Sigmoid colon (tissue), 6 donors: ENCODE measurements at regions not wholly inside any gene's neighbourhood (a gene's known extent, or its start where the extent isn't known, plus 50 kb on each side); places are given as distances from the start of the nearest gene placed in this dataset.

Source experiments
- DNase-seq: peaks from one replicate; pipeline ENCODE4 v3.0.0-alpha.2; 2019
- H3K27ac ChIP-seq, 4 donors: fragments of 200-600 bp; sonication (generic); one replicate each; pipeline ENCODE4 v1.5.1; 2016 to 2019; ENCODE audit warnings: mild to moderate bottlenecking in 1 of 4
- H3K27me3 ChIP-seq, 3 donors: fragments of 200-600 bp; sonication (generic); one replicate each; pipeline ENCODE4 v1.5.1; 2019; ENCODE audit warnings: mild to moderate bottlenecking in 1 of 3
- H3K36me3 ChIP-seq, 4 donors: fragments of 200-600 bp; sonication (generic); one replicate each; pipeline ENCODE4 v1.5.1; 2016 to 2019
- H3K4me1 ChIP-seq, 4 donors: fragments of 200-600 bp; sonication (generic); one replicate each; pipeline ENCODE4 v1.5.1; 2017 to 2019
- H3K4me3 ChIP-seq, 4 donors: fragments of 200-600 bp; sonication (generic); one replicate each; pipeline ENCODE4 v1.5.1; 2017 to 2019; ENCODE audit warnings: mild to moderate bottlenecking in 2 of 4, moderate library complexity in 1 of 4
- H3K9me3 ChIP-seq, 4 donors: fragments of 200-600 bp in 3 of 4; sonication (generic) in 3 of 4; one replicate each; pipeline versions ENCODE4 v1.5.1 to v1.6.1; 2013 to 2019
- CTCF ChIP-seq, 4 experiments: fragments of 450-650 bp in 3 of 4; fragments of 200-600 bp in 1 of 4; IDR thresholded peaks; one replicate each; pipeline ENCODE4 v1.5.1; 2016 to 2019; ENCODE audit warnings: antibody characterized with exemption in 4 of 4, mild to moderate bottlenecking in 3 of 4, moderate library complexity in 2 of 4
- EP300 ChIP-seq, 4 donors: sonication (generic); formaldehyde crosslinking; IDR thresholded peaks; one replicate each; pipeline ENCODE4 v1.6.1; 2017; ENCODE audit warnings: antibody characterized with exemption in 4 of 4
- POLR2A ChIP-seq, 2 donors: fragments of 450-650 bp; IDR thresholded peaks; one replicate each; pipeline ENCODE4 v1.6.1; 2016; ENCODE audit warnings: antibody characterized with exemption in 2 of 2, mild to moderate bottlenecking in 2 of 2, moderate library complexity in 2 of 2
- POLR2AphosphoS5 ChIP-seq, 4 donors: sonication (generic); formaldehyde crosslinking; IDR thresholded peaks; one replicate each; pipeline ENCODE4 v1.6.1; 2017; ENCODE audit warnings: antibody characterized with exemption in 4 of 4
- WGBS, 2 donors: extraction: QIAGEN DNeasy Blood & Tissue Kit; methylation state at CpG; one replicate each; pipeline ENCODE4 v1.1.7; 2013; 5-methylcytosine and 5-hydroxymethylcytosine counted together
- intact Hi-C: fragments of 100-400 bp; cut with DNase I; formaldehyde crosslinking; loops from one replicate; pipeline ENCODE4 v1.15.1; 2023
- donor health status: healthy with polysubstance abuse.
- donor health status: healthy.

GRCh38 chr10:28788762-28789161 lies 111.4 kb downstream of the BAMBI start:
- Histone ChIP-seq H3K9me3 (no peaks in the 10 kb centered on the region), H3K4me3 (no peak overlapping the region), H3K27ac (no peak overlapping the region), H3K36me3 (no peaks in the 10 kb centered on the region), H3K4me1 (no peaks in the 10 kb centered on the region), H3K27me3 (no peaks in the 10 kb centered on the region)
- DNase-seq: no peak
- WGBS, 2 donors: 88 to 93% methylated on average over 5 of the region's 5 CpGs
- intact Hi-C loops: no loop called here
- TF ChIP-seq EP300 (IDR thresholded peaks at IDR 0.05): no peak
- no peak for TF ChIP-seq POLR2AphosphoS5 (IDR thresholded peaks at IDR 0.05)
- TF ChIP-seq POLR2A (IDR thresholded peaks at IDR 0.05): no peak
- TF ChIP-seq CTCF (IDR thresholded peaks at IDR 0.05): no peak

GRCh38 chr10:28790146-28790545 lies 112.8 kb downstream of the BAMBI start:
- H3K4me3 ChIP-seq: no peak overlapping the region
- intact Hi-C loops: no loop called here
- no peak for TF ChIP-seq POLR2AphosphoS5 (IDR thresholded peaks at IDR 0.05)
- TF ChIP-seq CTCF (IDR thresholded peaks at IDR 0.05): no peak
- no peaks in the 10 kb centered on the region for H3K27me3 ChIP-seq
- no peaks in the 10 kb centered on the region for H3K4me1 ChIP-seq
- no peak overlapping the region for H3K27ac ChIP-seq
- H3K36me3 ChIP-seq: no peaks in the 10 kb centered on the region
- 91 to 93% methylated on average over 8 of the region's 8 CpGs for WGBS, 2 donors
- H3K9me3 ChIP-seq: no peaks in the 10 kb centered on the region
- no peak for DNase-seq

GRCh38 chr10:28793482-28793881 lies 116.2 kb downstream of the BAMBI start:
- Histone ChIP-seq H3K4me3 (no peak overlapping the region), H3K27ac (no peak overlapping the region), H3K27me3 (no peaks in the 10 kb centered on the region), H3K9me3 (no peaks in the 10 kb centered on the region), H3K4me1 (no peaks in the 10 kb centered on the region), H3K36me3 (no peaks in the 10 kb centered on the region)
- 17 to 65% methylated on average over 3 of the region's 3 CpGs for WGBS, 2 donors
- intact Hi-C loops: no loop called here
- TF ChIP-seq EP300 (IDR thresholded peaks at IDR 0.05) (no peak), POLR2AphosphoS5 (IDR thresholded peaks at IDR 0.05) (no peak), POLR2A (IDR thresholded peaks at IDR 0.05) (no peak), CTCF (IDR thresholded peaks at IDR 0.05) (no peak)
- DNase-seq: no peak

GRCh38 chr10:28794986-28795385 lies 117.7 kb downstream of the BAMBI start:
- intact Hi-C loops: no loop called here
- H3K4me3 ChIP-seq: no peak overlapping the region
- DNase-seq: no peak
- no peaks in the 10 kb centered on the region for H3K9me3 ChIP-seq
- no peaks in the 10 kb centered on the region for H3K36me3 ChIP-seq
- H3K27ac ChIP-seq: no peak overlapping the region
- H3K4me1 ChIP-seq: no peaks in the 10 kb centered on the region
- no peak for TF ChIP-seq EP300 (IDR thresholded peaks at IDR 0.05)
- no peak for TF ChIP-seq CTCF (IDR thresholded peaks at IDR 0.05)
- no peak for TF ChIP-seq POLR2AphosphoS5 (IDR thresholded peaks at IDR 0.05)
- TF ChIP-seq POLR2A (IDR thresholded peaks at IDR 0.05): no peak
- no peaks in the 10 kb centered on the region for H3K27me3 ChIP-seq
- WGBS, 2 donors: 92 to 97% methylated on average over 3 of the region's 3 CpGs
